Prostate gland (tissue), 2 donors: ENCODE measurements at regions not wholly inside any gene's neighbourhood (a gene's known extent, or its start where the extent isn't known, plus 50 kb on each side); places are given as distances from the start of the nearest gene placed in this dataset.

Experiments used
- POLR2A ChIP-seq: fragments of 450-650 bp; IDR thresholded peaks from one replicate; pipeline ENCODE4 v1.6.1; 2016; ENCODE audit warnings: antibody characterized with exemption, mild to moderate bottlenecking
- POLR2AphosphoS5 ChIP-seq: sonication (generic); formaldehyde crosslinking; IDR thresholded peaks from one replicate; pipeline ENCODE4 v1.6.1; 2017; ENCODE audit warnings: antibody characterized with exemption
- TF ChIP-seq, protein P1 (sequence below), 4 experiments: fragments of 200-600 bp in 2 of 4; fragments of 450-650 bp in 2 of 4; sonication (generic) in 2 of 4; IDR thresholded peaks; 1 replicate in 3 of 4; 2 replicates in 1 of 4; pipeline ENCODE4 v1.5.1; 2016 to 2019; ENCODE audit warnings: antibody characterized with exemption in 4 of 4, mild to moderate bottlenecking in 2 of 4, moderate library complexity in 2 of 4

DNA sequence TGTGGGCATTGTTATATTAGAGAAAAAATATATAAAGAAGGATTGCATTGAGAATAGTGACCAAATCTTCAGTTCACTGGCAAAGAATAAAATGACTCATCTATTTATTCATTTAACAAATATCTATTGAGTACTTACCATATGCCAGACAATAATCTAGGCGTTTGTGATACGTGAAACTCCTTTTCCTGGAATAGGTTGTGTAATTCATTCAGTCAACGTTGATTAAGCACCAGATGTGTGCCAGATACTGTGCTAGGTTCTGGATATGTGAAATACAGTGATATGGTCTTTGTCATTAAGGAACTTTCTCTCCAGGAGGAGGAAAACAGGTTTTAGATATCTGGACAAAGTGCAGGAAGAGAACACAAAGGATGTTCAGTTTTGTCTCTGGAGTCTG, 344.5 kb downstream of the RWDD3 start:
- TF ChIP-seq, protein P1, sequence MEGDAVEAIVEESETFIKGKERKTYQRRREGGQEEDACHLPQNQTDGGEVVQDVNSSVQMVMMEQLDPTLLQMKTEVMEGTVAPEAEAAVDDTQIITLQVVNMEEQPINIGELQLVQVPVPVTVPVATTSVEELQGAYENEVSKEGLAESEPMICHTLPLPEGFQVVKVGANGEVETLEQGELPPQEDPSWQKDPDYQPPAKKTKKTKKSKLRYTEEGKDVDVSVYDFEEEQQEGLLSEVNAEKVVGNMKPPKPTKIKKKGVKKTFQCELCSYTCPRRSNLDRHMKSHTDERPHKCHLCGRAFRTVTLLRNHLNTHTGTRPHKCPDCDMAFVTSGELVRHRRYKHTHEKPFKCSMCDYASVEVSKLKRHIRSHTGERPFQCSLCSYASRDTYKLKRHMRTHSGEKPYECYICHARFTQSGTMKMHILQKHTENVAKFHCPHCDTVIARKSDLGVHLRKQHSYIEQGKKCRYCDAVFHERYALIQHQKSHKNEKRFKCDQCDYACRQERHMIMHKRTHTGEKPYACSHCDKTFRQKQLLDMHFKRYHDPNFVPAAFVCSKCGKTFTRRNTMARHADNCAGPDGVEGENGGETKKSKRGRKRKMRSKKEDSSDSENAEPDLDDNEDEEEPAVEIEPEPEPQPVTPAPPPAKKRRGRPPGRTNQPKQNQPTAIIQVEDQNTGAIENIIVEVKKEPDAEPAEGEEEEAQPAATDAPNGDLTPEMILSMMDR (IDR thresholded peaks at IDR 0.05), result no peak
- no peak for TF ChIP-seq POLR2A
- TF ChIP-seq POLR2AphosphoS5, result no peak
